Smooth muscle cell (in vitro differentiated cells): ENCODE measurements at regions not wholly inside any gene's neighbourhood (a gene's known extent, or its start where the extent isn't known, plus 50 kb on each side); places are given as distances from the start of the nearest gene placed in this dataset.

Source experiments
- DNase-seq: peaks from one replicate; lab custom pipeline; 2025; ENCODE audit not compliant: unreplicated experiment; lab: John Stamatoyannopoulos, UW
- H2AFZ ChIP-seq: fragments of 200-600 bp; sonication (generic); 2 replicates; pipeline ENCODE4 v1.6.0; 2016; ENCODE audit warnings: antibody characterized with exemption, low read depth, mild to moderate bottlenecking
- H3F3A ChIP-seq: fragments of 200-600 bp; sonication (generic); 2 replicates; pipeline ENCODE4 v1.6.0; 2017; ENCODE audit warnings: antibody characterized with exemption, low read depth
- H3K27ac ChIP-seq: fragments of 200-600 bp; sonication (generic); 2 replicates; pipeline ENCODE4 v1.5.1; 2016; ENCODE audit warnings: low read depth, mild to moderate bottlenecking
- H3K27me3 ChIP-seq: fragments of 200-600 bp; sonication (generic); 2 replicates; pipeline ENCODE4 v1.6.1; 2016; ENCODE audit warnings: low read depth, mild to moderate bottlenecking
- H3K36me3 ChIP-seq: fragments of 200-600 bp; sonication (generic); 2 replicates; pipeline ENCODE4 v1.5.1; 2016; ENCODE audit warnings: low read depth
- H3K4me1 ChIP-seq: fragments of 200-600 bp; sonication (generic); 2 replicates; pipeline ENCODE4 v1.5.1; 2016; ENCODE audit warnings: low read depth
- H3K4me2 ChIP-seq: fragments of 200-600 bp; sonication (generic); 2 replicates; pipeline ENCODE4 v1.6.0; 2016; ENCODE audit warnings: mild to moderate bottlenecking
- H3K4me3 ChIP-seq: fragments of 200-600 bp; sonication (generic); 2 replicates; pipeline ENCODE4 v1.5.1; 2016; ENCODE audit warnings: mild to moderate bottlenecking
- H3K79me2 ChIP-seq: fragments of 200-600 bp; sonication (generic); 2 replicates; pipeline ENCODE4 v1.6.0; 2016; ENCODE audit warnings: low read depth, mild to moderate bottlenecking
- H3K9ac ChIP-seq: fragments of 200-600 bp; sonication (generic); 2 replicates; pipeline ENCODE4 v1.6.0; 2016; ENCODE audit warnings: low read depth
- H3K9me3 ChIP-seq: fragments of 200-600 bp; sonication (generic); replicated peaks from 2 replicates; pipeline ENCODE4 v1.5.1; 2016; ENCODE audit warnings: low read depth
- H4K20me1 ChIP-seq: fragments of 200-600 bp; sonication (generic); 2 replicates; pipeline ENCODE4 v1.6.0; 2016; ENCODE audit warnings: low read depth
- CTCF ChIP-seq: fragments of 200-600 bp; sonication (generic); IDR thresholded peaks from 2 replicates; pipeline ENCODE4 v1.5.1; 2017; ENCODE audit warnings: borderline replicate concordance, mild to moderate bottlenecking, antibody characterized with exemption; ENCODE audit not compliant: insufficient read depth, poor library complexity, severe bottlenecking
- WGBS: methylation state at CpG from one replicate; pipeline ENCODE4 v1.1.7; 2016; ENCODE audit warnings: low lambda C conversion rate; 5-methylcytosine and 5-hydroxymethylcytosine counted together

GRCh38 chr2:177314722-177315264 lies 50.3 kb upstream of the NFE2L2 start:
- H3K79me2 ChIP-seq = no peaks in the 10 kb centered on the region

GRCh38 chr2:177315364-177315763 lies 50.8 kb upstream of the NFE2L2 start:
- Histone ChIP-seq H3K4me3 (no peak overlapping the region), H3F3A (peaks cover 5% of the 10 kb centered on the region), H3K27me3 (no peaks in the 10 kb centered on the region), H3K36me3 (no peaks in the 10 kb centered on the region), H2AFZ (no peak overlapping the region), H4K20me1 (no peaks in the 10 kb centered on the region), H3K9me3 (no peaks in the 10 kb centered on the region), H3K4me1 (no peaks in the 10 kb centered on the region), H3K9ac (no peak overlapping the region), H3K4me2 (no peak overlapping the region), H3K27ac (no peak overlapping the region), H3K79me2 (no peaks in the 10 kb centered on the region)
- WGBS = 93% methylated on average over 3 of the region's 3 CpGs
- no peak for DNase-seq
- TF ChIP-seq CTCF = no peak

More at GRCh38 chr2:177314722-177315264, 50.3 kb upstream of the NFE2L2 start:
- Histone ChIP-seq H3K27me3 (no peaks in the 10 kb centered on the region), H3K36me3 (no peaks in the 10 kb centered on the region), H3K9ac (no peak overlapping the region), H2AFZ (no peak overlapping the region), H3F3A (peaks cover 5% of the 10 kb centered on the region), H3K9me3 (no peaks in the 10 kb centered on the region), H3K27ac (peak overlapping the region; percentile 20), H3K4me3 (no peak overlapping the region), H3K4me2 (peak overlapping the region; percentile 45), H3K4me1 (no peaks in the 10 kb centered on the region), H4K20me1 (no peaks in the 10 kb centered on the region)
- TF ChIP-seq CTCF = no peak
- WGBS = 68% methylated on average over 1 of the region's 1 CpG
- no peak for DNase-seq

DNA sequence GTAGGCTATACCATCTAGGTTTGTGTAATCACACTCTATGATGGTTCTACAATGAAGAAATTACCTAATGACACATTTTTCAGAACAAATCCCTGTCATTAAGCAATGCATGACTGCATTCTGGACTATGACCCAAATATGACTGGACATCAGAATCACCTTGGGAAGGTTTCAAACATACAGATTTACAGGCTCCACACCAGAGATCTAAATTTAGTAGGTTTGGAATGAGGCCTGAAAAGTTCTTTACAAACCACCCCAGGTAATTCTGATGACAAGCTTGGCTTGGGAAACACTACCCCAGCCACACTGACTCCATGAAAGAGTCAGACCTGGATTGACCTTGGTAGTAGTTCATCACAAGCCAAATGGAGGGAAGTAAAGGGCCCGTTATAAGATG lies 52.2 kb upstream of the NFE2L2 start:
- Histone ChIP-seq H3K4me2 (no peak overlapping the region), H3K36me3 (no peaks in the 10 kb centered on the region), H3F3A (peaks cover 5% of the 10 kb centered on the region), H3K4me3 (no peak overlapping the region), H3K79me2 (no peaks in the 10 kb centered on the region), H3K4me1 (no peaks in the 10 kb centered on the region), H3K27ac (no peak overlapping the region), H3K9ac (no peak overlapping the region), H3K9me3 (no peaks in the 10 kb centered on the region), H4K20me1 (no peaks in the 10 kb centered on the region), H3K27me3 (no peaks in the 10 kb centered on the region), H2AFZ (no peak overlapping the region)
- TF ChIP-seq CTCF = no peak
- whole genome bisulfite sequencing = 90% methylated on average over 1 of the region's 1 CpG
- DNase-seq = no peak

GRCh38 chr2:177317443-177317842 lies 52.9 kb upstream of the NFE2L2 start:
- DNase-seq = no peak
- H3K27me3 ChIP-seq = no peaks in the 10 kb centered on the region
- H3K9ac ChIP-seq = no peak overlapping the region
- no peaks in the 10 kb centered on the region for H3K36me3 ChIP-seq
- no peaks in the 10 kb centered on the region for H3K79me2 ChIP-seq
- no peak overlapping the region for H3K27ac ChIP-seq
- H3K4me3 ChIP-seq = no peak overlapping the region
- H2AFZ ChIP-seq = no peak overlapping the region
- H3K9me3 ChIP-seq = no peaks in the 10 kb centered on the region
- H3K4me2 ChIP-seq = no peak overlapping the region
- no peaks in the 10 kb centered on the region for H3K4me1 ChIP-seq
- peaks cover 5% of the 10 kb centered on the region for H3F3A ChIP-seq
- TF ChIP-seq CTCF = no peak
- H4K20me1 ChIP-seq = no peaks in the 10 kb centered on the region
